CD4-positive, CD25-positive, alpha-beta regulatory T cell (primary cell): ENCODE measurements at regions not wholly inside any gene's neighbourhood (a gene's known extent, or its start where the extent isn't known, plus 50 kb on each side); places are given as distances from the start of the nearest gene placed in this dataset.

Source experiments
- ATAC-seq, 2 donors: fragments of 150-1000 bp; cut with Tn5 transposase; one replicate each; pipeline ENCODE4 v1.10.0; 2021; ENCODE audit warnings: low read depth in 2 of 2, moderate number of reproducible peaks in 2 of 2, moderate library complexity in 1 of 2
- DNase-seq, 3 donors: peaks; one replicate each; pipeline versions ENCODE4 v3.0.0 to v3.0.0-alpha.2; 2012 to 2022; ENCODE audit warnings: mixed read lengths in 1 of 3
- H3K27ac ChIP-seq: one replicate; pipeline ENCODE4 v1.7.0; 2013; ENCODE audit warnings: mild to moderate bottlenecking, low read length; ENCODE audit not compliant: insufficient read depth, poor library complexity, severe bottlenecking
- H3K27me3 ChIP-seq: one replicate; pipeline ENCODE4 v1.7.0; 2013; ENCODE audit warnings: low read length; ENCODE audit not compliant: control insufficient read depth, insufficient read depth
- H3K36me3 ChIP-seq: one replicate; pipeline ENCODE4 v1.7.0; 2013; ENCODE audit warnings: mild to moderate bottlenecking, low read length, moderate library complexity; ENCODE audit not compliant: control insufficient read depth, insufficient read depth
- H3K4me1 ChIP-seq: 2 replicates; pipeline ENCODE4 v1.7.0; 2013; ENCODE audit warnings: mild to moderate bottlenecking, low read length; ENCODE audit not compliant: insufficient read depth, control insufficient read depth, poor library complexity, severe bottlenecking
- H3K4me3 ChIP-seq: one replicate; pipeline ENCODE4 v1.7.0; 2013; ENCODE audit warnings: low read depth, mild to moderate bottlenecking, low read length, moderate library complexity
- H3K9me3 ChIP-seq, 2 experiments: 1 replicate in 1 of 2; 2 replicates in 1 of 2; pipeline ENCODE4 v1.7.0; 2013; ENCODE audit warnings: low read length in 2 of 2, mild to moderate bottlenecking in 1 of 2, moderate library complexity in 1 of 2; ENCODE audit not compliant: control insufficient read depth in 2 of 2
- H3K27ac Mint-ChIP-seq, 3 donors: one replicate each; pipeline ENCODE4 v1.8.0; 2020 to 2022; ENCODE audit warnings: mild to moderate bottlenecking in 3 of 3, mixed read lengths in 3 of 3, moderate library complexity in 2 of 3
- H3K27me3 Mint-ChIP-seq: one replicate; pipeline ENCODE4 v1.8.0; 2022; ENCODE audit warnings: mild to moderate bottlenecking, mixed read lengths
- H3K36me3 Mint-ChIP-seq: one replicate; pipeline ENCODE4 v1.8.0; 2020; ENCODE audit warnings: mixed read lengths
- H3K4me1 Mint-ChIP-seq, 4 donors: one replicate each; pipeline ENCODE4 v1.8.0; 2020 to 2022; ENCODE audit warnings: mixed read lengths in 4 of 4, mild to moderate bottlenecking in 1 of 4
- H3K4me3 Mint-ChIP-seq, 4 donors: one replicate each; pipeline ENCODE4 v1.8.0; 2020 to 2022; ENCODE audit warnings: mild to moderate bottlenecking in 4 of 4, mixed read lengths in 4 of 4, moderate library complexity in 3 of 4
- H3K9me3 Mint-ChIP-seq, 7 donors: one replicate each; pipeline ENCODE4 v1.8.0; 2020 to 2022; ENCODE audit warnings: mixed read lengths in 7 of 7, mild to moderate bottlenecking in 3 of 7, moderate library complexity in 2 of 7

- Histone ChIP-seq H3K4me1 (no peaks in the 10 kb centered on the region), H3K27me3 (no peaks in the 10 kb centered on the region), H3K27ac (no peak overlapping the region), H3K4me3 (no peak overlapping the region), H3K36me3 (no peaks in the 10 kb centered on the region), H3K9me3 (no peaks in the 10 kb centered on the region)
- ATAC-seq (no peak), DNase-seq (no peak)
- no peak overlapping the region for H3K4me3 Mint-ChIP-seq
- H3K36me3 Mint-ChIP-seq, result no peaks in the 10 kb centered on the region
- H3K27ac Mint-ChIP-seq, result no peak overlapping the region
- no peaks in the 10 kb centered on the region for H3K4me1 Mint-ChIP-seq
- H3K9me3 Mint-ChIP-seq, result peaks cover 1 to 9% (median 3%) of the 10 kb centered on the region in 7 donors
- no peaks in the 10 kb centered on the region for H3K27me3 Mint-ChIP-seq
These were observed 237.6 kb upstream of the RGPD4 start for GRCh38 chr2:107589079-107589491.

- H3K9me3 ChIP-seq, result no peaks in the 10 kb centered on the region
These were observed 235.0 kb upstream of the RGPD4 start for GRCh38 chr2:107591561-107592279.

DNA sequence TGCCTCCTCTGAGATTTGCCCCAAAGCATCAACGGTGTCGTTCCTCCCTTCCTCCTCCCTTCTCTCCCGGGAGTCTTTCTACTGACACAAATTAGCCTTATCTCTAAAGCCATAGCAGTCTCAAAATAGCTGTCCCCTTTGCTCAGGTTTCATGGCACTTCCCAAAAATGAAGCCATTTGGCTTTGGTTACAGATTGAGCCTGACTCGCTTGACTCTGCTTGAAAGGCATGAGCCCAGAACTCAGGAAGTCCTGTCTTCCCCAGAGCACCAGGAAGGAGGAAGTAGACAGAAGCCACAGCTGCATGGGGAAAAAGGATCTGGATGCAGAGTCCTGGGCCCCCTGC lies 234.4 kb upstream of the RGPD4 start:
- Mint-ChIP-seq H3K36me3 (no peaks in the 10 kb centered on the region), H3K4me1 (no peaks in the 10 kb centered on the region), H3K27ac (no peak overlapping the region), H3K4me3 (no peak overlapping the region), H3K27me3 (no peaks in the 10 kb centered on the region), H3K9me3 (peaks cover 0 to 7% (median 4%) of the 10 kb centered on the region in 7 donors)
- H3K9me3 ChIP-seq, result no peaks in the 10 kb centered on the region
- H3K4me3 ChIP-seq, result no peak overlapping the region
- ATAC-seq, result no peak
- no peak for DNase-seq
- H3K27ac ChIP-seq, result no peak overlapping the region
- no peaks in the 10 kb centered on the region for H3K4me1 ChIP-seq
- no peaks in the 10 kb centered on the region for H3K36me3 ChIP-seq
- no peaks in the 10 kb centered on the region for H3K27me3 ChIP-seq

More at GRCh38 chr2:107591561-107592279, 235.0 kb upstream of the RGPD4 start:
- no peaks in the 10 kb centered on the region for H3K27me3 ChIP-seq
- H3K36me3 ChIP-seq, result no peaks in the 10 kb centered on the region
- Mint-ChIP-seq H3K4me3 (no peak overlapping the region), H3K27ac (no peak overlapping the region), H3K4me1 (no peaks in the 10 kb centered on the region), H3K36me3 (no peaks in the 10 kb centered on the region), H3K9me3 (peaks cover 0 to 7% (median 4%) of the 10 kb centered on the region in 7 donors), H3K27me3 (no peaks in the 10 kb centered on the region)
- H3K4me3 ChIP-seq, result no peak overlapping the region
- DNase-seq (no peak), ATAC-seq (no peak)
- H3K4me1 ChIP-seq, result no peaks in the 10 kb centered on the region
- H3K27ac ChIP-seq, result no peak overlapping the region

- DNase-seq, result no peak
These were observed 231.4 kb upstream of the RGPD4 start for GRCh38 chr2:107595285-107595684.

DNA sequence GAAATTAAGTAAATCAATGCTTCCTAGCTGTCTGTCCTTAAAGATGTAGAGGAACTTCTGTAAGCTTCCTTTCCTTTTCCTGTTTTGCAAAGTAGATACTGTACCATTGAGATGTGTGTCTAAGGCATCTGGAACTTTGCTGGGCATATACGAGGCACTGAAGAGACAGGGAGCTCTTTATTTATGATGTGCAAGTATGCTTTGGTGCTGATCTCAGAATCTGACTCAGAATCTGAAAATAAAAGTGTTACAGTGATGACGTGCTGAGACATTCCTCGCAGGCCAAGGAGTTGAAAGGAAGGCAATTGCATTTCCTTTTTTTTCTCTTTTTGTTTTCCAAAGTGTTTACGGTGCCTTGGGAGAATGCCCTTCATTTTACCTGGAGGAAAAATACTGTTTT lies 230.9 kb upstream of the RGPD4 start:
- Histone ChIP-seq H3K4me3 (no peak overlapping the region), H3K27ac (no peak overlapping the region), H3K27me3 (no peaks in the 10 kb centered on the region), H3K4me1 (no peaks in the 10 kb centered on the region), H3K36me3 (no peaks in the 10 kb centered on the region), H3K9me3 (no peaks in the 10 kb centered on the region)
- H3K27ac Mint-ChIP-seq, result no peak overlapping the region
- DNase-seq (no peak), ATAC-seq (no peak)
- H3K4me3 Mint-ChIP-seq, result no peak overlapping the region
- no peaks in the 10 kb centered on the region for H3K36me3 Mint-ChIP-seq
- no peaks in the 10 kb centered on the region for H3K4me1 Mint-ChIP-seq
- H3K9me3 Mint-ChIP-seq, result peaks cover 1 to 7% (median 3%) of the 10 kb centered on the region in 7 donors
- H3K27me3 Mint-ChIP-seq, result no peaks in the 10 kb centered on the region

More at GRCh38 chr2:107595285-107595684, 231.4 kb upstream of the RGPD4 start:
- H3K36me3 Mint-ChIP-seq, result no peaks in the 10 kb centered on the region
- peaks cover 1 to 7% (median 4%) of the 10 kb centered on the region in 7 donors for H3K9me3 Mint-ChIP-seq
- H3K4me1 Mint-ChIP-seq, result no peaks in the 10 kb centered on the region
- no peak overlapping the region for H3K4me3 ChIP-seq
- no peak overlapping the region for H3K27ac ChIP-seq
- H3K27me3 ChIP-seq, result no peaks in the 10 kb centered on the region
- no peaks in the 10 kb centered on the region for H3K27me3 Mint-ChIP-seq
- H3K9me3 ChIP-seq, result no peaks in the 10 kb centered on the region
- no peak for ATAC-seq
- H3K4me1 ChIP-seq, result no peaks in the 10 kb centered on the region
- H3K4me3 Mint-ChIP-seq, result no peak overlapping the region
- no peaks in the 10 kb centered on the region for H3K36me3 ChIP-seq
- no peak overlapping the region for H3K27ac Mint-ChIP-seq

DNA sequence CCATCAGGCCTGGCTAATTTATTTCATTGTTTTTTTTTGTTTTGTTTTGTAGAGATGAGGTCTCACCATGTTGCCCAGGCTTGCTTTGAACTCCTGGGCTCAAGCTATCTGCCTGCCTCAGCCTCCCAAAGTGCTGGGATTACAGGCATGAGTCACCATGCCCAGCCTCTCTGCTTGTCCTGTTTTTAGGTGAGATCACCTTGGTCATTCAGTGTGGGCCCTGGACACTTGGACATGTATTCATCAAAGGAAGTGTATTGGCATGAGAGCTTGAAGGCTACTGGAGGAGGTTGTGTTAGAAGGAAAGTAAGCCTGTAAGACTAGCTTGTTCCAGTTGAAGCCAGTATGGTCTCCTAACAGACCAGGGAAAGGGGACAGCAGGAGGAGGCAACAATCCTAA lies 229.2 kb upstream of the RGPD4 start:
- no peaks in the 10 kb centered on the region for H3K36me3 Mint-ChIP-seq
- DNase-seq (no peak), ATAC-seq (no peak)
- H3K4me3 Mint-ChIP-seq, result no peak overlapping the region
- Histone ChIP-seq H3K4me1 (no peaks in the 10 kb centered on the region), H3K36me3 (no peaks in the 10 kb centered on the region), H3K4me3 (no peak overlapping the region), H3K27ac (no peak overlapping the region), H3K27me3 (no peaks in the 10 kb centered on the region), H3K9me3 (no peaks in the 10 kb centered on the region)
- H3K4me1 Mint-ChIP-seq, result no peaks in the 10 kb centered on the region
- no peak overlapping the region for H3K27ac Mint-ChIP-seq
- no peaks in the 10 kb centered on the region for H3K27me3 Mint-ChIP-seq
- H3K9me3 Mint-ChIP-seq, result peaks cover 1 to 7% (median 3%) of the 10 kb centered on the region in 7 donors

- Histone ChIP-seq H3K27me3 (no peaks in the 10 kb centered on the region), H3K27ac (no peak overlapping the region), H3K36me3 (no peaks in the 10 kb centered on the region), H3K4me3 (no peak overlapping the region), H3K9me3 (no peaks in the 10 kb centered on the region), H3K4me1 (no peaks in the 10 kb centered on the region)
- Mint-ChIP-seq H3K9me3 (peaks cover 0 to 2% (median 0%) of the 10 kb centered on the region in 7 donors), H3K27ac (no peak overlapping the region), H3K27me3 (no peaks in the 10 kb centered on the region), H3K4me1 (no peaks in the 10 kb centered on the region), H3K36me3 (no peaks in the 10 kb centered on the region), H3K4me3 (no peak overlapping the region)
- DNase-seq, result no peak
- ATAC-seq, result no peak
These were observed 223.9 kb upstream of the RGPD4 start for GRCh38 chr2:107602801-107603200.

DNA sequence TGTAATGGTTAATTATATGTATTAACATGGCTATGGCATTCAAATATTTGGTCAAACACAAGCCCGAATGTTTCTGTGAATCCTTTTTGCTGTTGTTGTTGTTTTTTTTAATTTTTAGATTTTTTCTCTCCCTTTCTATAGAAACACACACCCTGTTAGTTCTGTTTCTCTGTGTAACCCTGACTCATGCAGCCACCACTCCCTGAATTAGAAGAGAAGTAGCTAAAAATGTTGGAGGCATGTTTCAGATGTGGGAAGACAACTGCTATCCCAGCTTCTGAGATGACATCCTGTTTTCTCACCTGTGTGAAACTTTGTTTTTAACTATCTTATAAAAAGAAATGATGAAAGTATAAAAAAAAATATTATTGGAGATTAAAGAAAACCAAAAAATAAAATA lies 219.6 kb upstream of the RGPD4 start:
- ATAC-seq, result no peak
- Mint-ChIP-seq H3K36me3 (no peaks in the 10 kb centered on the region), H3K27ac (no peak overlapping the region), H3K4me1 (no peaks in the 10 kb centered on the region), H3K27me3 (no peaks in the 10 kb centered on the region), H3K9me3 (peaks cover 0 to 3% (median 0%) of the 10 kb centered on the region in 7 donors), H3K4me3 (no peak overlapping the region)
- H3K27ac ChIP-seq, result no peak overlapping the region
- no peaks in the 10 kb centered on the region for H3K27me3 ChIP-seq
- H3K4me3 ChIP-seq, result no peak overlapping the region
- no peaks in the 10 kb centered on the region for H3K36me3 ChIP-seq
- DNase-seq, result no peak
- no peaks in the 10 kb centered on the region for H3K9me3 ChIP-seq
- no peaks in the 10 kb centered on the region for H3K4me1 ChIP-seq
